IMR-90 (cell line): ENCODE measurements at regions not wholly inside any gene's neighbourhood (a gene's known extent, or its start where the extent isn't known, plus 50 kb on each side); places are given as distances from the start of the nearest gene placed in this dataset.
A peak's percentile ranks its signal among the peaks of the same experiment; 100 is the strongest.

ENCODE experiments used
- ATAC-seq: fragments of 200-7000 bp; cut with Tn5 transposase; 2 replicates; pipeline ENCODE4 v1.9.1; 2020; ENCODE audit warnings: low read depth, mild to moderate bottlenecking, moderate library complexity
- BruUV-seq: library from RNA; stranded (reverse); fragments of 400-500 nt; replicated peaks from 2 replicates; lab custom pipeline; 2021; lab: Mats Ljungman, UMichigan
- CTCF ChIA-PET: fragments of 300-600 bp; formaldehyde crosslinking; extraction: SDS; loops from one replicate; lab custom pipeline; 2021; ENCODE audit warnings: antibody characterized with exemption; lab: Yijun Ruan, JAX
- POLR2A ChIA-PET: fragments of 300-600 bp; sonication (Branson Sonifier 250); formaldehyde crosslinking; loops from one replicate; lab custom pipeline; 2022; ENCODE audit warnings: antibody characterized with exemption; ENCODE audit not compliant: unreplicated experiment; lab: Charles Lee
- DNase-seq: peaks from one replicate; pipeline ENCODE4 v3.0.0; 2013
- H2AFZ ChIP-seq: replicated peaks from 2 replicates; pipeline ENCODE3; 2013; ENCODE audit warnings: low read length, mild to moderate bottlenecking; ENCODE audit not compliant: poor library complexity
- H2AK5ac ChIP-seq: 2 replicates; pipeline ENCODE4 v1.6.1; 2013; ENCODE audit warnings: low read depth, low read length, inconsistent platforms
- H2AK9ac ChIP-seq: replicated peaks from 2 replicates; pipeline ENCODE3; 2013; ENCODE audit warnings: mild to moderate bottlenecking, low read depth, low read length, moderate library complexity; ENCODE audit not compliant: poor library complexity
- H2BK120ac ChIP-seq: 2 replicates; pipeline ENCODE4 v1.6.1; 2013; ENCODE audit warnings: low read depth, low read length, inconsistent platforms
- H2BK15ac ChIP-seq: 3 replicates; pipeline ENCODE4 v1.6.1; 2013; ENCODE audit warnings: low read depth, low read length, inconsistent platforms
- H2BK20ac ChIP-seq: 2 replicates; pipeline ENCODE4 v1.6.1; 2013; ENCODE audit warnings: low read depth, mild to moderate bottlenecking, inconsistent platforms, low read length, moderate library complexity
- H2BK5ac ChIP-seq: 2 replicates; pipeline ENCODE4 v1.6.1; 2013; ENCODE audit warnings: mild to moderate bottlenecking, low read depth, low read length, inconsistent platforms; ENCODE audit not compliant: poor library complexity, severe bottlenecking
- H3K14ac ChIP-seq: replicated peaks from 2 replicates; pipeline ENCODE4 v1.6.1; 2013; ENCODE audit warnings: low read depth, low read length, inconsistent platforms
- H3K18ac ChIP-seq: 2 replicates; pipeline ENCODE4 v1.6.1; 2013; ENCODE audit warnings: low read depth, low read length, control low read depth
- H3K23ac ChIP-seq: 2 replicates; pipeline ENCODE4 v1.6.1; 2013; ENCODE audit warnings: low read depth, low read length, inconsistent platforms
- H3K27ac ChIP-seq: 2 replicates; pipeline ENCODE4 v1.5.1; 2013; ENCODE audit warnings: mild to moderate bottlenecking, control low read depth, low read length; ENCODE audit not compliant: insufficient read depth
- H3K27me3 ChIP-seq: 2 replicates; pipeline ENCODE4 v1.6.1; 2013; ENCODE audit warnings: low read length; ENCODE audit not compliant: control insufficient read depth, insufficient read depth
- H3K36me3 ChIP-seq: 2 replicates; pipeline ENCODE4 v1.6.1; 2013; ENCODE audit warnings: low read length, mixed read lengths; ENCODE audit not compliant: control insufficient read depth, insufficient read depth
- H3K4ac ChIP-seq: 2 replicates; pipeline ENCODE4 v1.6.1; 2013; ENCODE audit warnings: low read depth, low read length, inconsistent platforms
- H3K4me1 ChIP-seq: 2 replicates; pipeline ENCODE4 v1.6.1; 2013; ENCODE audit warnings: low read length, mixed read lengths; ENCODE audit not compliant: control insufficient read depth, insufficient read depth
- H3K4me2 ChIP-seq: 2 replicates; pipeline ENCODE4 v1.6.1; 2013; ENCODE audit warnings: low read depth, mild to moderate bottlenecking, control low read depth, low read length, moderate library complexity
- H3K4me3 ChIP-seq: 2 replicates; pipeline ENCODE4 v1.5.1; 2013; ENCODE audit warnings: low read depth, mild to moderate bottlenecking, control low read depth, low read length, moderate library complexity; ENCODE audit not compliant: insufficient read depth
- H3K56ac ChIP-seq: 2 replicates; pipeline ENCODE4 v1.6.1; 2013; ENCODE audit warnings: low read length, inconsistent platforms; ENCODE audit not compliant: insufficient read depth; ENCODE audit errors: extremely low read depth
- H3K79me1 ChIP-seq, 2 experiments: 2 replicates each; pipeline ENCODE4 v1.6.1; 2013; ENCODE audit warnings: low read length in 2 of 2, inconsistent platforms in 1 of 2, low read depth in 1 of 2
- H3K9ac ChIP-seq: 2 replicates; pipeline ENCODE4 v1.6.1; 2013; ENCODE audit warnings: low read depth, low read length, control low read depth
- H3K9me1 ChIP-seq: 2 replicates; pipeline ENCODE4 v1.6.1; 2013; ENCODE audit warnings: low read length, inconsistent platforms; ENCODE audit not compliant: insufficient read depth
- H3K9me3 ChIP-seq: 2 replicates; pipeline ENCODE4 v1.6.1; 2013; ENCODE audit warnings: low read length; ENCODE audit not compliant: control insufficient read depth, insufficient read depth
- H4K20me1 ChIP-seq: 2 replicates; pipeline ENCODE4 v1.6.1; 2013; ENCODE audit warnings: low read length, inconsistent platforms; ENCODE audit not compliant: insufficient read depth
- H4K5ac ChIP-seq: 2 replicates; pipeline ENCODE4 v1.6.1; 2013; ENCODE audit warnings: mild to moderate bottlenecking, low read depth, low read length, control low read depth
- H4K8ac ChIP-seq, 2 experiments: 2 replicates each; pipeline ENCODE4 v1.6.1; 2013; ENCODE audit warnings: low read depth in 2 of 2, low read length in 2 of 2, control low read depth in 1 of 2, inconsistent platforms in 1 of 2
- H4K91ac ChIP-seq: 2 replicates; pipeline ENCODE4 v1.6.1; 2013; ENCODE audit warnings: low read depth, low read length, inconsistent platforms; ENCODE audit not compliant: insufficient read depth
- CHD1 ChIP-seq: IDR thresholded peaks from 2 replicates; pipeline ENCODE4 v1.6.1; 2012; ENCODE audit warnings: low read depth, low read length, improper control_type of control experiment
- ELK1 ChIP-seq: fragments of 150-350 bp; IDR thresholded peaks from 2 replicates; pipeline ENCODE4 v1.6.1; 2016; ENCODE audit warnings: low read depth, mild to moderate bottlenecking, low read length, moderate library complexity, borderline replicate concordance
- FOS ChIP-seq: fragments of 150-350 bp; IDR thresholded peaks from 2 replicates; pipeline ENCODE4 v1.6.1; 2016; ENCODE audit warnings: low read depth, low read length
- MAZ ChIP-seq: IDR thresholded peaks from 2 replicates; pipeline ENCODE4 v1.6.1; 2012; ENCODE audit warnings: low read depth, mild to moderate bottlenecking, low read length, improper control_type of control experiment, moderate library complexity, borderline replicate concordance
- MXI1 ChIP-seq: IDR thresholded peaks from 2 replicates; pipeline ENCODE4 v1.6.1; 2012; ENCODE audit warnings: low read depth, mild to moderate bottlenecking, low read length, moderate library complexity, borderline replicate concordance
- NFE2L2 ChIP-seq: fragments of 150-350 bp; IDR thresholded peaks from 2 replicates; pipeline ENCODE4 v1.6.1; 2016; ENCODE audit warnings: low read depth, mild to moderate bottlenecking, low read length
- POLR2A ChIP-seq: IDR thresholded peaks from 2 replicates; pipeline ENCODE4 v1.6.1; 2012; ENCODE audit warnings: mild to moderate bottlenecking, low read depth, low read length
- RAD21 ChIP-seq: IDR thresholded peaks from 2 replicates; pipeline ENCODE4 v1.6.1; 2012; ENCODE audit warnings: low read length, improper control_type of control experiment
- RFX5 ChIP-seq: IDR thresholded peaks from 2 replicates; pipeline ENCODE4 v1.8.0; 2012; ENCODE audit warnings: low read depth, mild to moderate bottlenecking, low read length, moderate library complexity
- USF2 ChIP-seq: fragments of 150-350 bp; IDR thresholded peaks from 2 replicates; pipeline ENCODE4 v1.6.1; 2017; ENCODE audit warnings: mild to moderate bottlenecking, antibody characterized with exemption, low read length, low read depth
- whole genome bisulfite sequencing, 2 experiments: methylation state at CpG; one replicate each; pipeline versions ENCODE4 v1.1.5 to v1.1.7; 2013; ENCODE audit warnings: missing lambda C conversion rate in 2 of 2; ENCODE audit not compliant: insufficient read length in 1 of 2; ENCODE audit errors: extremely low coverage in 2 of 2; 5-methylcytosine and 5-hydroxymethylcytosine counted together
- dilution Hi-C: fragments of 300-500 bp; cut with HindIII; formaldehyde crosslinking; loops from one replicate; pipeline ENCODE4 v1.14.3; 2018; ENCODE audit warnings: low sequenced_read_pairs; ENCODE audit not compliant: unreplicated experiment
- in situ Hi-C: fragments of 300-500 bp; cut with MboI; formaldehyde crosslinking; loops from 3 replicates; pipeline ENCODE4 v1.14.3; 2019; ENCODE audit warnings: low sequenced_read_pairs, inconsistent platforms, mixed read lengths
- intact Hi-C: fragments of 100-400 bp; cut with micrococcal nuclease; formaldehyde crosslinking; loops from 2 replicates; pipeline ENCODE4 v1.10.0; 2022

- Histone ChIP-seq H3K4me3 (no peak overlapping the region), H3K9me1 (no peaks in the 10 kb centered on the region), H3K18ac (no peak overlapping the region), H3K79me1 (no peaks in the 10 kb centered on the region), H3K27me3 (no peaks in the 10 kb centered on the region; the same call in 1 of the 2 replicates), H2AK5ac (no peak overlapping the region), H3K56ac (no peak overlapping the region), H3K9me3 (no peaks in the 10 kb centered on the region), H3K14ac (0 out of 2 replicates have a peak overlapping the region, but pooled peaks have one; percentile 8), H3K4me2 (no peak overlapping the region), H3K36me3 (no peaks in the 10 kb centered on the region), H4K91ac (no peak overlapping the region), H2AFZ (no peak overlapping the region), H4K20me1 (no peaks in the 10 kb centered on the region), H3K4me1 (no peaks in the 10 kb centered on the region), H2BK15ac (no peak overlapping the region), H3K4ac (no peak overlapping the region), H2BK5ac (no peak overlapping the region), H2BK20ac (no peak overlapping the region), H2AK9ac (no peak overlapping the region), H3K23ac (no peak overlapping the region), H4K5ac (no peak overlapping the region), H3K27ac (no peak overlapping the region), H2BK120ac (no peak overlapping the region), H4K8ac (no peak overlapping the region), H3K9ac (no peak overlapping the region)
- intact Hi-C loops, result no loop called here
- in situ Hi-C loops, result no loop called here
- CTCF ChIA-PET, result interaction anchor here (0.6 to 1.2 kb wide), 2 partner anchors 9 to 656 kb away, joined by 3 to 4 read pairs; no protein-coding TSS in a partner anchor
- dilution Hi-C loops, result no loop called here
- peak; percentile 24; the same call in 1 of the 2 replicates for ATAC-seq
- no CpG with 5 or more reads among the region's 3 CpGs for WGBS, 2 experiments
- POLR2A ChIA-PET, result no interaction called here
- peak; percentile 30 for DNase-seq
- TF ChIP-seq POLR2A (no peak), ELK1 (no peak), RFX5 (no peak), NFE2L2 (no peak), USF2 (no peak), RAD21 (no peak), FOS (no peak), CHD1 (no peak), MAZ (no peak), MXI1 (no peak)
- BruUV-seq, result no TSS peak
These were observed 359.8 kb downstream of the DUSP10 start for GRCh38 chr1:221381910-221382623.
